CD14-positive monocyte (primary cell): ENCODE measurements at regions not wholly inside any gene's neighbourhood (a gene's known extent, or its start where the extent isn't known, plus 50 kb on each side); places are given as distances from the start of the nearest gene placed in this dataset.

Experiments used
- DNase-seq, 3 donors: peaks; one replicate each; pipeline ENCODE4 v3.0.0-alpha.2; 2011 to 2022
- H2AFZ ChIP-seq: 2 replicates; pipeline ENCODE4 v1.6.0; 2012; ENCODE audit warnings: mild to moderate bottlenecking, low read depth, low read length, inconsistent platforms; ENCODE audit not compliant: insufficient read depth, poor library complexity, severe bottlenecking
- H3K27ac ChIP-seq, 2 donors: 1 replicate in 1 of 2; 2 replicates in 1 of 2; pipeline ENCODE4 v1.5.1; 2012 to 2013; ENCODE audit warnings: low read length in 2 of 2, control low read depth in 1 of 2, inconsistent platforms in 1 of 2, low read depth in 1 of 2, mild to moderate bottlenecking in 1 of 2
- H3K27me3 ChIP-seq, 2 donors: one replicate each; pipeline versions ENCODE4 v1.6.0 to v1.6.1; 2011 to 2013; ENCODE audit warnings: low read length in 2 of 2; ENCODE audit not compliant: control insufficient read depth in 2 of 2, insufficient read depth in 2 of 2
- H3K36me3 ChIP-seq, 2 donors: replicated peaks in 1 of 2; 1 replicate in 1 of 2; 2 replicates in 1 of 2; pipeline versions ENCODE4 v1.5.1 to v1.6.1; 2012 to 2013; ENCODE audit warnings: low read length in 2 of 2, control low read depth in 1 of 2, inconsistent platforms in 1 of 2, mild to moderate bottlenecking in 1 of 2; ENCODE audit not compliant: insufficient read depth in 2 of 2, control insufficient read depth in 1 of 2
- H3K4me1 ChIP-seq, 2 donors: 1 replicate in 1 of 2; 2 replicates in 1 of 2; pipeline versions ENCODE4 v1.5.1 to v1.6.1; 2012 to 2013; ENCODE audit warnings: low read length in 2 of 2, control low read depth in 1 of 2, inconsistent platforms in 1 of 2, mild to moderate bottlenecking in 1 of 2, moderate library complexity in 1 of 2; ENCODE audit not compliant: insufficient read depth in 2 of 2, control insufficient read depth in 1 of 2
- H3K4me2 ChIP-seq: replicated peaks from 2 replicates; pipeline ENCODE3; 2012; ENCODE audit warnings: low read length, moderate library complexity, mild to moderate bottlenecking; ENCODE audit not compliant: poor library complexity, severe bottlenecking; ENCODE audit errors: extremely low read depth
- H3K4me3 ChIP-seq, 3 experiments: fragments of 200-600 bp in 1 of 3; sonication (generic) in 1 of 3; replicated peaks in 1 of 3; 1 replicate in 2 of 3; 2 replicates in 1 of 3; pipeline ENCODE4 v1.5.1; 2011 to 2013; ENCODE audit warnings: low read length in 3 of 3, mild to moderate bottlenecking in 3 of 3, control low read depth in 2 of 3, low read depth in 2 of 3, inconsistent platforms in 1 of 3, moderate library complexity in 1 of 3
- H3K79me2 ChIP-seq: 2 replicates; pipeline ENCODE4 v1.6.0; 2012; ENCODE audit warnings: mild to moderate bottlenecking, control low read depth, inconsistent platforms, low read length, moderate library complexity; ENCODE audit not compliant: insufficient read depth
- H3K9ac ChIP-seq: 2 replicates; pipeline ENCODE4 v1.6.0; 2017; ENCODE audit warnings: low read length, mild to moderate bottlenecking; ENCODE audit not compliant: insufficient read depth, poor library complexity, severe bottlenecking
- H3K9me3 ChIP-seq, 2 donors: replicated peaks in 1 of 2; 1 replicate in 1 of 2; 2 replicates in 1 of 2; pipeline versions ENCODE4 v1.5.1 to v1.6.1; 2012 to 2013; ENCODE audit warnings: low read length in 2 of 2, control low read depth in 1 of 2; ENCODE audit not compliant: control insufficient read depth in 1 of 2, insufficient read depth in 1 of 2
- H4K20me1 ChIP-seq: 2 replicates; pipeline ENCODE4 v1.6.0; 2012; ENCODE audit warnings: mild to moderate bottlenecking, low read length, control low read depth, moderate library complexity; ENCODE audit not compliant: insufficient read depth
- H3K27ac Mint-ChIP-seq, 7 donors: one replicate each; pipeline ENCODE4 v1.8.0; 2020; ENCODE audit warnings: mild to moderate bottlenecking in 7 of 7, mixed read lengths in 7 of 7, moderate library complexity in 6 of 7, inconsistent platforms in 2 of 7
- H3K27me3 Mint-ChIP-seq, 3 donors: one replicate each; pipeline ENCODE4 v1.8.0; 2021 to 2022; ENCODE audit warnings: low read depth in 3 of 3, mild to moderate bottlenecking in 3 of 3, mixed read lengths in 3 of 3, moderate library complexity in 3 of 3, inconsistent platforms in 1 of 3
- H3K36me3 Mint-ChIP-seq, 2 donors: one replicate each; pipeline ENCODE4 v1.8.0; 2020; ENCODE audit warnings: mixed read lengths in 2 of 2, inconsistent platforms in 1 of 2, mild to moderate bottlenecking in 1 of 2
- H3K4me1 Mint-ChIP-seq: one replicate; pipeline ENCODE4 v1.8.0; 2020; ENCODE audit warnings: mild to moderate bottlenecking, mixed read lengths
- H3K4me3 Mint-ChIP-seq, 2 donors: one replicate each; pipeline ENCODE4 v1.8.0; 2020; ENCODE audit warnings: mild to moderate bottlenecking in 2 of 2, mixed read lengths in 2 of 2, moderate library complexity in 1 of 2
- H3K9me3 Mint-ChIP-seq, 7 donors: one replicate each; pipeline ENCODE4 v1.8.0; 2020 to 2022; ENCODE audit warnings: mixed read lengths in 7 of 7, mild to moderate bottlenecking in 6 of 7, moderate library complexity in 6 of 7, inconsistent platforms in 2 of 7
- WGBS: methylation state at CpG from one replicate; pipeline ENCODE4 v1.1.5; 2013; ENCODE audit warnings: missing lambda C conversion rate; ENCODE audit not compliant: insufficient coverage; 5-methylcytosine and 5-hydroxymethylcytosine counted together
- intact Hi-C, 2 donors: fragments of 100-400 bp; cut with micrococcal nuclease; formaldehyde crosslinking; loops; one replicate each; pipeline versions ENCODE4 v1.15.0 to v1.15.1; 2023
- TF ChIP-seq, protein P1 (sequence below): fragments of 200-600 bp; IDR thresholded peaks from one replicate; pipeline ENCODE4 v1.8.0; 2022; ENCODE audit warnings: antibody characterized with exemption, mild to moderate bottlenecking

DNA sequence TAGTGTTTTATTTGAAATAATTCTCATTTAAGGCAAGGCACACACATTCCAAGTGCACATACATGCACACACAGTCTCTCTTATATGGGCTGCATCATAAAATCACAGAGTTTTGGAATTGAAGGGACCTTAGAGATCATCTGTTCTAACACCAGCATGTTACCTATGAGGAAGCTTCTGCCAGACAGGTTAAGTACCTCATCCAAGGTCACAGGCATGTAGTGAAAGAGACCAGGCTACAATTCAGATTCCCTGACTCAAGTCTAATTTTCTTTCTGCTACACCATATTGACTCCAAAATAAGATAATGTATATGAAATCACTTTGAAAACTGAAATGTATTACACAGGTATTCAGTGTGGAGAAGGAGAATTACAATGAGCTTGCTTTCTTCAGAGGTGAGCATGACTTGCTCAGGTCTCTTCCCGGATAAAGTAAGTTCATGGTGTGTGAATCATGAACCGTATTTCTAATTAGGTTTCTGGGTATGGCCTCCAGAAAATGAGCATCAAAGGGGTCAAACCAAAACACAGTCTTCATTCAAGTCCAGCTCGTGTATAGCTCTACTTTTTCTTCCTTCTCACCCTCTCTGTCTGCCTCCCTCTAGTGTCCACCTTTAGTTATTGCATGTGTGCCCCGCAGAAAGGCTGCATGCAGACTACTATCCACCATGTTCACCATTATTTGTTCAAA, 411.9 kb downstream of the FUT8 start:
- H4K20me1 ChIP-seq: no peaks in the 10 kb centered on the region
- H3K27me3 ChIP-seq: no peaks in the 10 kb centered on the region
- no peak overlapping the region for H3K27ac ChIP-seq
- H3K79me2 ChIP-seq: no peaks in the 10 kb centered on the region
- TF ChIP-seq, protein P1, sequence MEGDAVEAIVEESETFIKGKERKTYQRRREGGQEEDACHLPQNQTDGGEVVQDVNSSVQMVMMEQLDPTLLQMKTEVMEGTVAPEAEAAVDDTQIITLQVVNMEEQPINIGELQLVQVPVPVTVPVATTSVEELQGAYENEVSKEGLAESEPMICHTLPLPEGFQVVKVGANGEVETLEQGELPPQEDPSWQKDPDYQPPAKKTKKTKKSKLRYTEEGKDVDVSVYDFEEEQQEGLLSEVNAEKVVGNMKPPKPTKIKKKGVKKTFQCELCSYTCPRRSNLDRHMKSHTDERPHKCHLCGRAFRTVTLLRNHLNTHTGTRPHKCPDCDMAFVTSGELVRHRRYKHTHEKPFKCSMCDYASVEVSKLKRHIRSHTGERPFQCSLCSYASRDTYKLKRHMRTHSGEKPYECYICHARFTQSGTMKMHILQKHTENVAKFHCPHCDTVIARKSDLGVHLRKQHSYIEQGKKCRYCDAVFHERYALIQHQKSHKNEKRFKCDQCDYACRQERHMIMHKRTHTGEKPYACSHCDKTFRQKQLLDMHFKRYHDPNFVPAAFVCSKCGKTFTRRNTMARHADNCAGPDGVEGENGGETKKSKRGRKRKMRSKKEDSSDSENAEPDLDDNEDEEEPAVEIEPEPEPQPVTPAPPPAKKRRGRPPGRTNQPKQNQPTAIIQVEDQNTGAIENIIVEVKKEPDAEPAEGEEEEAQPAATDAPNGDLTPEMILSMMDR: peak; percentile 96
- peak; percentile 18 to 46 (median 43) for DNase-seq
- Mint-ChIP-seq H3K9me3 (peaks cover 0 to 3% (median 0%) of the 10 kb centered on the region in 7 donors), H3K36me3 (no peaks in the 10 kb centered on the region), H3K4me3 (no peak overlapping the region), H3K27me3 (peaks cover 0 to 5% (median 2%) of the 10 kb centered on the region in 3 donors), H3K4me1 (no peaks in the 10 kb centered on the region), H3K27ac (no peak overlapping the region)
- WGBS: 22% methylated on average over 3 of the region's 4 CpGs
- H3K4me1 ChIP-seq: no peaks in the 10 kb centered on the region
- intact Hi-C loops: loop anchor here (2.0 to 10.0 kb wide), 4 partner anchors 410 to 662 kb away; partner anchors contain the start of gene FUT8 (in 1 of the 2)
- H2AFZ ChIP-seq: no peak overlapping the region
- no peaks in the 10 kb centered on the region for H3K36me3 ChIP-seq
- no peak overlapping the region for H3K4me2 ChIP-seq
- H3K4me3 ChIP-seq: no peak overlapping the region
- no peaks in the 10 kb centered on the region for H3K9me3 ChIP-seq
- no peak overlapping the region for H3K9ac ChIP-seq

GRCh38 chr14:65824978-65825299, 412.4 kb downstream of the FUT8 start:
- Histone ChIP-seq H3K4me2 (no peak overlapping the region), H3K27me3 (no peaks in the 10 kb centered on the region), H3K79me2 (no peaks in the 10 kb centered on the region), H3K4me1 (no peaks in the 10 kb centered on the region), H3K27ac (no peak overlapping the region), H3K9ac (no peak overlapping the region), H3K9me3 (no peaks in the 10 kb centered on the region), H2AFZ (no peak overlapping the region), H4K20me1 (no peaks in the 10 kb centered on the region), H3K36me3 (no peaks in the 10 kb centered on the region), H3K4me3 (no peak overlapping the region)
- no peak for DNase-seq
- H3K36me3 Mint-ChIP-seq: no peaks in the 10 kb centered on the region
- no CpG with 5 or more reads among the region's 2 CpGs for WGBS
- H3K27me3 Mint-ChIP-seq: peaks cover 0 to 5% (median 2%) of the 10 kb centered on the region in 3 donors
- TF ChIP-seq, protein P1: peak; percentile 55
- H3K9me3 Mint-ChIP-seq: peaks cover 0 to 3% (median 0%) of the 10 kb centered on the region in 7 donors
- intact Hi-C loops: loop anchor here (2.0 to 10.0 kb wide), 4 partner anchors 410 to 663 kb away; partner anchors contain the start of gene FUT8 (in 1 of the 2)
- H3K4me1 Mint-ChIP-seq: no peaks in the 10 kb centered on the region
- no peak overlapping the region for H3K27ac Mint-ChIP-seq
- no peak overlapping the region for H3K4me3 Mint-ChIP-seq
